Spleen (tissue), 7 donors: ENCODE measurements at regions not wholly inside any gene's neighbourhood (a gene's known extent, or its start where the extent isn't known, plus 50 kb on each side); places are given as distances from the start of the nearest gene placed in this dataset.

Experiments
- POLR2A ChIP-seq, 3 donors: fragments of 450-650 bp; IDR thresholded peaks; one replicate each; pipeline ENCODE4 v1.5.1; 2017; ENCODE audit warnings: antibody characterized with exemption in 3 of 3, mild to moderate bottlenecking in 1 of 3
- POLR2AphosphoS5 ChIP-seq, 3 donors: sonication (generic); formaldehyde crosslinking; IDR thresholded peaks; one replicate each; pipeline ENCODE4 v1.5.1; 2017; ENCODE audit warnings: antibody characterized with exemption in 3 of 3
- TF ChIP-seq, protein P1 (sequence below), 11 experiments: fragments of 200-600 bp in 7 of 11; fragments of 450-650 bp in 4 of 11; sonication (generic) in 4 of 11; IDR thresholded peaks in 8 of 11; conservative IDR thresholded peaks in 3 of 11; 1 replicate in 7 of 11; 2 replicates in 4 of 11; pipeline versions ENCODE4 v1.4.0 to v1.8.0; 2016 to 2021; ENCODE audit warnings: antibody characterized with exemption in 11 of 11, inconsistent platforms in 4 of 11, mild to moderate bottlenecking in 1 of 11
- donor health status: DM: no; HTN: no; CAD: no; lungs with moderate emphysema.
- donor health status: DM: no; HTN: no; CAD: no.
- donor health status: DM: no; HTN: no; CAD: no.

DNA sequence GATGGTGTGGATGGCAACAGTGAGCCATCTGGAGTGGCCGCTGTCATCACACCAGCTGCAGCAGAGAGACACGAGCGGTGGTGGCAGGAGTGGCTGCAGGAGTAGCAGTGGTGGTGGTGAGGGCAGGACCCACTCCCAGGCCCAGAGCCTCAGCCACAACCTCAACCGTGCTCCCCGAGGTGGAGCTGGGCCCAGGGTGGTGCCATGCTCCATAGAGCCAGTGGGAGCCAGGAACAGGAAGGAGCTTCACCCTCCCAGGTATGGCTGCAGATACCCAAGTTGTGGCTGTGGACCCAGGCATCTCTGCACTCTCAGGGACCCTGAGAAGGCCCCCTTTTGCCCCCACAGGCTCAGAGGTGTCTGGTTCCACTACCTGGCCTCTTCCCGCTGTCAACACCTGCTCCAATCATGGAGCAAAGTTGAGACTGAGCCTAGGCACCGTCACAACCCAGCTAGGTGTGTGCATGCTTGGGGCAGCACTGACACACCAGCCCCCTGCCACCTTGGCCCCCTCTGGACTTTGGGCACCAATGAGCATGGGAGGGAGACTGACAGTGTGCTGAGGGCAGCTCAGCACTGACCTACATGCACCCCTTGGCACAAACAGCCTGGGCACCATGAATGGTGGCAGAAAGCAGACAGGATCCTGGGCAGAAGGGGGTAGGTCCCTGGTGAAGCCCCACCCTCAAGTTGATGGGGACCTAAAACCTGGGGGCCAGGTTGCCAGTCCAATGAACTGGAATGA, 188.9 kb downstream of the NDUFA10 start:
- TF ChIP-seq, protein P1, sequence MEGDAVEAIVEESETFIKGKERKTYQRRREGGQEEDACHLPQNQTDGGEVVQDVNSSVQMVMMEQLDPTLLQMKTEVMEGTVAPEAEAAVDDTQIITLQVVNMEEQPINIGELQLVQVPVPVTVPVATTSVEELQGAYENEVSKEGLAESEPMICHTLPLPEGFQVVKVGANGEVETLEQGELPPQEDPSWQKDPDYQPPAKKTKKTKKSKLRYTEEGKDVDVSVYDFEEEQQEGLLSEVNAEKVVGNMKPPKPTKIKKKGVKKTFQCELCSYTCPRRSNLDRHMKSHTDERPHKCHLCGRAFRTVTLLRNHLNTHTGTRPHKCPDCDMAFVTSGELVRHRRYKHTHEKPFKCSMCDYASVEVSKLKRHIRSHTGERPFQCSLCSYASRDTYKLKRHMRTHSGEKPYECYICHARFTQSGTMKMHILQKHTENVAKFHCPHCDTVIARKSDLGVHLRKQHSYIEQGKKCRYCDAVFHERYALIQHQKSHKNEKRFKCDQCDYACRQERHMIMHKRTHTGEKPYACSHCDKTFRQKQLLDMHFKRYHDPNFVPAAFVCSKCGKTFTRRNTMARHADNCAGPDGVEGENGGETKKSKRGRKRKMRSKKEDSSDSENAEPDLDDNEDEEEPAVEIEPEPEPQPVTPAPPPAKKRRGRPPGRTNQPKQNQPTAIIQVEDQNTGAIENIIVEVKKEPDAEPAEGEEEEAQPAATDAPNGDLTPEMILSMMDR (IDR thresholded peaks at IDR 0.05 in 8 of 11, conservative IDR thresholded peaks at IDR 0.05 in 3 of 11), result no peak
- TF ChIP-seq POLR2A (IDR thresholded peaks at IDR 0.05) (no peak), POLR2AphosphoS5 (IDR thresholded peaks at IDR 0.05) (no peak)
